ENCODE measurements at regions not wholly inside any gene's neighbourhood (a gene's known extent, or its start where the extent isn't known, plus 50 kb on each side); places are given as distances from the start of the nearest gene placed in this dataset.

DNA sequence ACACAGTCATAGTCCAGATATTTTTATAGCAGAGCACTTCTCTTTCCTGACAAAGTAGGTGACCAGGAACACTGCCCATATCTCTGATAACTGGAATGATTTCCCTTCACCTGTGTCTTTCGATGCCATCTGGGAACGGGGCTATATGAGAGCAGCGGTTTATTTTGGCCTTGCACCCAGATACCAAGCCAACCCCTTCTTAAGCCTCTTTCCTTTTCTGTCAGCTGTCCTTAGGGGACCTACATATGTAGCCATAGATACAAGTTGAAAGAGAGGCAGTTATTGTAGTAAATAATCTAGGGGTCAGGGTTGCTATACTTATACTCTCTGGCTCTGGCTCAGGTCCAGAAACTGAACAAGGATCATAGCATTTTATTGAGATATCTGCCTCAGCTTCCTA lies 128.8 kb downstream of the NHLRC3 start:
- DNase-seq: no peak

DNA sequence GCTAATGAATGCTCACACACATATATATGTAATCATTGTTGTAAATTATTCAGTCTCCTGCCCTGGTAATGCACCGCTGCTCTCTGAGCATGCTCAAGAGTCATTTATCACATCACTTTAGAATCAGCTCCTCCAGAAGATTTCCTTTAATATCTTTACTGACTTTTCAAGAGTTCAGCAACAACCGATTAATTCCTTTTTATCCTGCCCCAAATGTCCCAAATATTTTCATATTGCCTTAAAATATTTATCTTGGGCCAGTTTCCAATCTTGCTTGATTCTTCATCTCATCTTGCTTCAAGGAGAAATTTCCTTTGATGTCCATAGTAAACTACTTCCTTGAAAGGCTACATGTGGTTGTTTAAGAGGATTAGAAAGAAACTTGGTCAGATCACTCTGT lies 132.5 kb downstream of the NHLRC3 start:
- DNase-seq: no peak

DNA sequence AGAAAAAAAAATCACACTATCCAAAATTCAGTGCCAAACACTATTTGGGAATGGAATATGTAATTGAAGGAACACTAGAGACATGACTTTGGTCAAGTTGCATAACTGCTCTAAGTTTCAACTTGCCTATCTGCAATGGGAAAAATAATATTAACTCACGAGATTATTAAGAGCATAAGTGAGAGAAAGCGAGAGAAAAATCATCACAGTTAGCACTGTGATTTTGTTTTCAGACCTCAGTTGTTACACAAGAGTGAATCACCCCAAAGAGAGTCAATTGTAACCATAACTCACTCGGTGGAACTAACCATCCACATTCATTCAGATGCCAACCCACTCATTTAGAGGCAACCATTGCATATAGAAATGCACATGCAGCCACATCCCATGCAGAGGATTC lies 147.1 kb downstream of the NHLRC3 start:
- no peak for DNase-seq

DNA sequence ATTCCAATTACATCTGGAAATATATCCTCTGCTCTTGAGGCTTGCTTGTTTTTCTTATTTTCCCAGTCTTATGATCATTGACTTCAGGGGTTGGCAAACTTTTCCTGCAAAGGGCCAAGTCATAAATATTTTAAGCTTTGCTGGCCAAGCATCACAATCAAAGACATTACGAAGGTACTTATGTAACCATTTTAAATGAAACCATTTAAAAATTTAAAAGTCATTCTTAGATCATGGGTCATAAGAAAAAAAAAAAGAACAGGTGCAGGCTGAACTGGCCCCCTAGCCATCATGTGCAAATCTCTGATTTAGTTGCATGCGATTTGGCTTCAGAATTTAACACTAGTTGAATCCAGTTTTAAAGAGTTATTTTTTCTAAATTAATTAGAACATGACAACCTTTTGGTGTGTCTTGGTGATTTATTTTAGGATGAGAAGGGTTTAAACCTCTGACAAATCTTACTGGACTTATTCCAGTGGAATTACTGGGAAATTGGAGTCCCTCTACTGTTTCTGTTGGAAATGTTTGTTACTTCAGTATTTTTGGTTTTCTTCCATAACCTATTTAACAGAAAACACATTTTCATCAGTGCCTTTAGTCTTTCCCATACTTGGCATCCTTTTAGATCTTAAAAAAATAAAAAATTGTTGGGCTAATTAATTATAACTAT lies 148.1 kb downstream of the NHLRC3 start:
- no peak for DNase-seq

DNA sequence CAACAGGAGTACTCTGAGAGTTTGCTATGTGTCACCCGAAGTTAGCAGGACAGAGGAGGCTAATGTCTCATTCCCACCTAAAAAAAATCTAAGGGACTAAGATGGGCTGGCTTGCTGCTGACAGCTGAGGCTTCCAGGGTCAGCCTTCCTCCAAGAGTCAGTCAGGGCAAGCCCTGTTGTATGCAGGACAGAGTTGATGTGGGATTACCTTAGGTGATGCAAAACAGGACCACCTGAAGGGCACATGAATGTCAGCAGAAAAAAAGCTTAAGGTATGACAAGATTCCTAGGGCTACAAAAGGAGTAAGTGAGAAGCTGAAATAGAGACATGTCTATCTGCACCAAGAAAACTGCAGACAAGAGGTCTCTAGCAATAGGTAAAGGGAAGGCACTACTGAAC lies 151.5 kb downstream of the NHLRC3 start:
- DNase-seq: no peak

DNA sequence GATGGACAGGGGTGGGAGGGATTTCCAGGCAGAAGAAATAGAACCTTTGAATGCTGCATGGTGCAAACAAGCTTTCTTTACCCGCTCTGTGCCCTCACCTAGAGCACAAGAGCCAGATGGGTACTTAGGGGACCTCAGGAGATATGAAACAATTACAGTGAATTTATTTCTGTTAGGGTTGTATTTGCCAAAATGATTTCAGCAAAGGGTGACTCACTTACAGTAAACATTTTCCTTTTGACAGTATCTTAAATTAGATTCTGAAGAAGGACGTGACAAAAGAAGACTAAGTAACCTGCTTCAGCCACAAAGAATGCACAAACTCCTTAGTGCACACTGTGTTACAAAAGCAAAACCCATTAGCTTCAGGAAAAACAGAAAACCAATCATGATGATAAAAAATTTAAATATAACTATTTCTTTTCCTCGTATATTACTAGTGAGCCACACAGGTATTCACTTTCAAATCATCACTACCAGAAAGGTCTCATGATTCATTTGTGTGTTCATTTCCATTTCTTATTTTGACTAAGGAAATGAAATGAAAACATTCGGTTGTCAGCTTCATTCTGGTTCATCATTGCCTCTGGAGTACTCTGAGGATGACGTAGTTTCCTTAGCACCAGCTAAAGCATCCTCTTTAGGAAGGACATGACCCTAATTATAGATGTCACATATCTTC lies 158.8 kb downstream of the NHLRC3 start:
- peak; percentile 5 for DNase-seq

DNA sequence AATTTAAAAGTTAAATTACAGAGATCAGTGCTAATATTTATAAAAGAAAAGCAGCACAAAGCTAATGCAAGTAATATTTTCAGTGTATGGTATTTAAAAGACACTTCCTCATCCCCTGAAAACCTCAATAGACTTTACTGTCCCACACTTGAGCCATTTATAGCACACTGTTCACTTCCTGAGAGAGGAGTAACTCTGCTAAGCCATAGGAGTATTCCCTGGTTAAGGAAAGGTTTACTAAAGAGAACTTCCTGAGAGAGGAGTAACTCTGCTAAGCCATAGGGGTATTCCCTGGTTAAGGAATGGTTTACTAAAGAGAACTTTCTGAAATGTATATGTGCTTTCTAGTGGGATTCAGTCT lies 159.4 kb downstream of the NHLRC3 start:
- no peak for DNase-seq

DNA sequence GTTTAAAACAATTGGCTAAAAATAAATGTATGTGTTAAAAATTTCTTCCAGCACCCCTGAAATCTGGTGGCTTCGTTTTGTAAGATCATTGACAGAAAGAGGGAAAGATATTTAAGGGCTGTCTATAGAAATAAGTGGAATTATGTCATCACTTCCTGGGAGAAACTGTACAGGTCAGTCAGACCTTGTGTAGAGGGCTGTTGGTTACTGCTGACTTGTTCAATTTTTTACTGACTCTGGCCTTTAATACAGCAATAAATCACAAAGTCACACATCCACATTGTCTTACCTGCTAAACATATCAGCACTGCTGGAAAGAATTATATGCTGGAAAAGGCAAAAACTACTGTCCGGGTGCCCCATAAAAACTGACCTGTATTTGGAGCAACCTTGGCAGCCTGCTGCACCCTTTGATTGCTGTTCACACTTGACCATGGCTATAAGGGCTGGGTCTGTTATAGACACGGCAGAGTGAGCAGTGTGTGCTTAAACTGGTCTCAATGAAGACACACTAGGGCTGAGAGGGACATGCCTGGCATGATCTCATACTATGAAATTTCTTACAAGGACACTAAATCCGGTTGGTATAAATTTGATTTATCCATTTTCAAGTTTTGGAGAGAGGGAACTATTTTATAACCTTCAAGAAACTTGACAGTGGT lies 162.1 kb downstream of the NHLRC3 start:
- no peak for DNase-seq

DNA sequence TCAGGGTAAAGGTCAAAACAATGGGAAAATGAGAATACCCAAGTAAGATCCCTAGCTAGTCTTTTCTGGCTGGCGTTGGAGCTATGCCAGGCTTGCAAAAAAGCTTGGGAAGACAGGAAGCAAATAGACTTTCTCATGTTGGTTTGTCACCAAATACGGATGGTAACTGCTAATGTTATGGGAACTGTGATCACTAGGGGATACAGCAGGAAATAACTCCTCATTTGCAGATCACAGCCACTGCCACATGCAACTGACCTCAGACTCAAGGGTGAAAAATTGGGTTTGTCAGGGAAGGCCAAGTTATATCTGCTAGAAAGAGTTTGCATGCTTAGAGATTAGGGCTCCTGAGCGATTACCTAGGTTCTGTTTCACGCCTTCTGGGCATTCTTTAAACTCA lies 162.9 kb downstream of the NHLRC3 start:
- DNase-seq: peak; percentile 47

DNA sequence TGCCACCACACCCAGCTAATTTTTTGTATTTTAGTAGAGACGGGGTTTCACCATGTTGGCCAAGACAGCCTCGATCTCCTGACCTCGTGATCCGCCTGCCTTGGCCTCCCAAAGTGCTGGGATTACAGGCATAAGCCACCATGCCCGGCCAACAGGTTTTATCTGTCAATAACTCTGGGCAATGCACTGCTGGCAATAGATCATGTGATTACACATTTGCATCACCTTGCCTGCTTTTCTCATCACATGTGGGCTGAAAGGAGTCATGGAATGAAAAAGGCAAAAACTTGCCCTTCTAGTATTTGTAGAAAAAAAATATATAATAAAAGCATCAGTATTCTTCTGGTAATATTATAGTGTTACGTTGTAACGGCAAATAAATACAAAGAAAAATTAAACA lies 164.5 kb downstream of the NHLRC3 start:
- no peak for DNase-seq

DNA sequence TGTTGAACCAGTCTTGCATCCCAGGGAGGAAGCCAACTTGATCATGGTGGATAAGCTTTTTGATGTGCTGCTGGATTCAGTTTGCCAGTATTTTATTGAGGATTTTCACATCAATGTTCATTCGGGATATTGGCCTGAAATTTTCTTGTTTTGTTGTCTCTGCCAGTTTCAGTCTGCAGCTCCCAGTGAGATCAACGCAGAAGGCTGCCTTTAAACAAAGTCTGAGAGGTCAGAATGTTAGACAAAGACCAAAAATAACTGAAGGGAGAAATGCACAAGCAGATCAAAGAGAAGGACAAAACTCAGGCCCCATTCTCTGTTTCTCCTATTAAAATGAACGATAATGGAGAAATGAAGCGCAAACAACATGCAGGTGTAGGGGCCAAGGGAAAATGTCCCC lies 170.4 kb downstream of the NHLRC3 start:
- DNase-seq: no peak

DNA sequence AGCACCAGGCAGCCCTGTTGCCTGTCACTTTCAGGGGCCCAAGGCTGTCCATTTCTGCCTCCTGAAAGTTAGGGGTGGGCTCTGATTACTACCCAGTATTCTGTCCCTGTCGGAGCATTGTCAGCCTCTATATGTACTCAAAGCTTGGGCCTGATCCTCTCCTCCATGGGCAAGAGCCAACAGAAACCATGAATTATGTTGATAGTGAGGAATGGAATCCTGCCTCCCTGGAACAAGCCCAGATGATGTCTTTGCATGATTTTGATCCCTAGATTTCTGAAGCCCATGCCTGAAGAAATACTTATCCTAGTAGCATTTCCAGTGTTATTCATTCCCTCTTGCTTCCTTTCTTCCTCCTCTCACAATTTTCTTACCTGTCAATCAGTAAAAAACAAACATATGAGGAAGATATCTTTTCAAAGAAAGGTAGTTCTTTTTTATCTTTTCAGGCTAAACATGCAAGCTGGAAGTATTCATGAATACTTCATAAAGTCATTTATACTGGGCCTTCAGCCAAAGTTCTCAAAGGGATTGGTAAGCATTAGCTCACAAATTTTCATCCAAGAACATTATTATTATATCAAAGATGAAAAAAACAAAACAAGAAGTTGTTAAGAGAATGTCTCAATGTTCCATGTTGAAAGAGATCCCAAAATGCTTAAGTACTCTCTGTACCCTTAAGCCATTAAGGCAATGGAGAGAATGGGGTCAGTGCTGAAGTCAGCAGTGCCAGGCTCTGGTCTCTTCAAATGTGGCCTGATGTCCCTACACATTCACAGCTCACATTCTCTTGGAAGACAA lies 171.7 kb downstream of the NHLRC3 start:
- peak; percentile 78 for DNase-seq

DNA sequence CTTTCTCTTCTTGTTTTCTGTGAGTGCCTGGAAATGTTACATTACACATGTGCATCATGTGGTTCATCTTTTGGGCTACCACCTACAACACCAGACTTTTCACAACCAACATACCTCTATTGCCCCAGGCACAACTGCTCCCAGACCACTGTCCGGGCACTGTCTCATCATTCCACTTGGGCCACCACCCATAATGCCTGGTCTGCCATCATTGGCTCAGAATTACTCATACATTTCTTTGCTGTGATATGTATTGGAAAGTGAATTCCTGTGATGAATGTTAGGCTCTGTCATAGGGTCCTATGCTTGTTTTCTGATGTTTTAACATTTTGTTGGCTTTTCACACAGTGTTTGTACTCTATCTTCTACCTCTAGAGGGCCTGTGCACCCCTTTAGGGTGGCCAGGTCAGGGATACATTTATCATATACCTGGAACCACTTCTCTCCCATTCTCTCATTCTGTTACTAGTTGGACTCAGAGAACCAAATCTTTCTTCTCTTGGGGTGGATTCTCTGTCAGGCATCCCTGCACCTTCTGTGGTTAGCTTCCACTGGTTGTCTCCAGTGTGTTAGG lies 172.8 kb downstream of the NHLRC3 start:
- DNase-seq: peak; percentile 86

DNA sequence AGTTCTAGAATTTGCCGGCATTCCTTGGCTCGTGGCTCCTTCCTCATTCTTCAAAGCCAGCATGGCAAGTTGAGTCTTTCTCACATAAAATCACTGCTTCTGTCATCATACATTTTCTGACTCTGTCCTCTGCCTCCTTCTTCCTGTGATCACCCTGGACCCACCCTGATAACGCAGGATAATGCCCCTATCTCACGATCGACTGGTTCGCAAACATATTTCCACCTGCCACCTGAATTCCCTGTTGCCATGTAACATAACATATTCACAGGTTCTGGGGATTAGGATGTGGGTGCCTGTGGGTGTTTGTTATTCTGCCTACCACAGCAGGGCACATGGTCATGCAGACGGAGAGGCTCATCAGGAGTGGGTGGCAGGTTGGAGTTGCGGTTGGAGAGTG lies 177.7 kb downstream of the NHLRC3 start:
- no peak for DNase-seq

DNA sequence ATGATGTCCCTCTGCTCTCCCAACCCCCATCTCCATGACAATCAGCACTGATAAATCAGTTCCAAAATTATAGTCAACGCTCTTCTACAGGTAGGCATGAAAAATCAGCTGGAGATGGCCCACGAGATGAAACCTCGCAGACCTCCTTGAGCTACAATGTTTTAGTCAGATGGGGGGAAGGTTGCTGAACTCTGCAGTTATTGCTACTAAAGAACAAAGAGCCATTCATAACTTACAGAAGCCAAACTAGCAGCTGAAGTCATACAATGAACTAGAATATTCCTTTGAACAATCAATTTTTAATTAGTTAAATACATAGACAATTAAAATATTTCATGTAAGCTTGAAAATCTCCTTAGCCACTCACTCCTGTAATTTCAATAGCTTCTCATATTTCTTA lies 179.2 kb downstream of the NHLRC3 start:
- DNase-seq: no peak

DNA sequence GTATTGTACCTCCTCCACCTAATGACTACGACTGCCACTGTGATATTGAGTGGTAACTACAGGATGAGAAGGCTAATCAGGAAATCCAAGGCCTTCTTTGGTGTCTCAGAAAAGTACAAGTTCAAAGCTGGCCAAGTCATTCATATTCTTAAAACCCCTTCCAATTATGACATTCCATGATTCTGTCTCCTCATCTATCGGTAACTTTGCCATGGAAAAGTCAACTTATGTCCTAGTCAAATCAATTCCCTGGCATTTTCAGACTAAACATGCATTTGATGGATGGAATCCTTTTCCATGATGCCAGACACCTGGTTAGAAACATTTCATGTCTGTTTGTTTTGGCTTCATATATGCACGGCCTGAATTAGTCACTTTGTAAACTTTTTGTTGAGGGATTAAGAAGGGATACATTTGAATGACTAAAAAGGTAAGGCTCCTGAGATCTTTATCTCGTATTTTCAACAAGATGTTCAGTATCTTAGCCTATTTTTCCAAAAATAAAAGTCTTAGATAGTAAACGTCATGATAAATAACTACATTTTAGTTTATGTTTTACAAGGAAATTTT lies 186.5 kb downstream of the NHLRC3 start:
- no peak for DNase-seq

DNA sequence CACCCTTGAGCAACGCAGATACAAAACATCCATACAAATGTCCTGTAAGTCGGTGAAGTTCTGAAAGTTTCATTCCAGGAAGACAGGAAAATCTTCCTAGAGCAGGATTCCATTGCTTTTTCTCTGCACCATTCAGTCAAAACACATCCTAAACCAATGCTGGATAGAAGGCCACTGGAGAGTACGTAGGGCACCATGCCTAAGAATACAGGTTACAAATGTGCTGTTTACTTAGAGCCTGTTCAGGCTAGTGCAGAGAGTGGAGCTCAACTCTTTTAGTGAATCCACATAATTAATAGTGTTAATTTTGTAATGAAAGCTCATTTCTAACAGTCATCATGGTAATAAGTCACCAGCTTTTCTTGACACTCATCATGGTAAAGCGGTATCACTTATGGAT lies 187.6 kb downstream of the NHLRC3 start:
- DNase-seq: no peak

DNA sequence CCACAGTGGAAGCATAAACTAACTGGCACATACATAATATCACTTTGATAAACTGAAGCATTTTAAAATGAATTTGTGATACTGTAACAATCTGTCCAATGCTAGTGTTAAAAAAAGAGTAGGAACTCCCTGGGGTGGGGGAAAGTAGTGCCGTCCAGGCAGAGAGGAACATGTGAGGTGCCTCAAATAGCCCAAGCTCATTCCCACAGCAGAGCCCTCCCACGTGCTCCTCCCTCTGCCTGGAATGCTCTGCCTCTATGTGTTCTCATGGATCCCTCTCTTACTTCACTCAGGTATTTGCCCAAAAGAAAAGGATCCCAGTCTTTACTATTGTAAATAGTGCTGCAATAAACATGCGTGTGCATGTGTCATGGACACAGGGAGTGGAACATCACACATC lies 188.1 kb downstream of the NHLRC3 start:
- DNase-seq: no peak

DNA sequence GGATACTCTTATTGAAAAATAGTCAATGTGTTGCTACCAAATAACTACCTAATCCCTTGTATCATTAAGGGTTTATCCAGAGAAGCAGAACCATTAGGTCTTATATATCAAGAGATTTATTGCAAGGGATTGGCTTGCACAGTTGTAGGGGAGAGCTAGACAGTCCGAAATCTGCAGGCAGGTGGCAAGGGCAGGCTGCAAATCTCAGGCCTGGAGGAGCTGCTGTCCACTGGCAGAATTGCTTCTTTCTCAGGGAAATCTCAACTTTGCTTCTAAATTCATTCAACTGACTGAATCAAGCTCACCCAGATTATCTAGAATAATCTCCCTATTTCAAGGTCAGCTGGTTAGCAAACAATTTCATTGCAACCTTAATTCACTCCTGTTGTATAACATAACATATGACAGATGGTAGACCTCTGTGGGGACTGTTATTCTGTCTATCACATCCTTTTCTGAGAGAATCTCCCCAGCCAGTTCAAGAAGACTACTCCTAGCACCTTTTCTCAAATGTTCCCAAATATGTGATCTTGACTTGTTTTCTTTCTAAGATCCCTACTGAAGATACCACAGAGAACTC lies 194.2 kb downstream of the NHLRC3 start:
- no peak for DNase-seq

DNA sequence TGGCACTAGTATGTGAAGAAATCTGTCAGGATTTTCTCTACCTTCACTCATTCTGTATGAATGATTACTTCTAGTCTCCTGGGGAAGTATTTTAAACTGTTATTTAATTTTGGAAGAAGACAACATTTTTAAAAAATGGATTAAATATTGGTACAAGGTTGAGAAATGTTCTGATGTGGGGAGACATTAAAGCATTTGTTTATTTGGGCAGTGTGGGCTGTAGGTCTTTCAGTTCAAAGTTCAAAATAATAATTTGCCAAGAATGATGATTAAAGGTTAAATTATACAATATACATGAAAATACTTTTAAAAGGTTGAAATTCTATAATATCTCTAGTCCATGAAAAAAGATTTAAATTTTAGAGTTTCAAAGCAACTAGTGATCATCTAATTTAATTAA lies 194.7 kb downstream of the NHLRC3 start:
- no peak for DNase-seq

DNA sequence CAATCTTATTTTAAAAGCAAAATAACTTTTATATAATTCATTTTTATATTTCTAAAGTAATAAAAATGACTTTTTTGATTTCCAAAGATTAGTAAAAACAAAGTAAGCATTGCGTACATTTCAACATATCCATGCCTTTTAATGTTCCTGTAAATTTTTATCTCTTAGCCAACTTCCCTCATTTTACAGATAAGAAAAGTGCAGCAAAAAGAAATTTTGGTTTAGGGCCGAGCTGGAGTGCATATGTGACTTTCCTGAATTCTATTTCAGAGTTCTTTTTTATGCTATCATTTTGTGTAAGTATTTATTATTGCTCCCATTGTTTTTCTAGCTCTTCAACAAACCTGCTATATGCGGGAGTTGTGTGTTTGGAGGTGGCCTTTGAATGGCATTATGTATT lies 195.3 kb downstream of the NHLRC3 start:
- DNase-seq: no peak

DNA sequence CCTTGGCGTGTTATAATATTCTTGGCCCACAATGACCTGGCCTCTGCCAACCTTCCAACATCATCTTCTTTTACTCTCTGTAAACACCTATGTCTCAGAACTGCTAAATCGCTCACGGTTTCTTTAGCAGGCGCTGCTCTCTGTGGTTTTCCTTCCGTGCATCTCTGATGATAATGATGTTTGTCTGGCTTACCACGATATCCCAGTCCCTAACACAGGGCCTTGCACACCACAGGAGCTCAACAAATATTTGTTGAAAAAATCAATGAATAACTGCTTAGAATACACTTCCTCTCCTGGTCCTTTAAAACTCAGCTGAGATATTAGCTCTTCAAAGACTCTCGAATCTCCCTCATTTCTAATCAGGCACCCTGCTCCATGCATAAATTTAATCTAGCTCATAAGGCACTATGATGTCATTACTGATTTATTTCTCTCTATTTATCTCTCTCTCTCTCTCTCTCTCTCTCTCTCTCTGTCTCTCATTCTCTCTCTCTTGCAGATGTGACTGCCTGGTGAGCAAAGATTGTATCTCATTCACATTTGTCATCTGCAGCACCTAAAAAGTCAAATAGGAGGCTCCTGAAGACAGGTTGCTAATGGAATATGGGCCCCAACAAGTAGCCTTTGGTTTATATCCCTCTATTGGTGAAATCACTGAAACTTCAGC lies 206.4 kb downstream of the NHLRC3 start:
- no peak for DNase-seq
